ENCODE measurements at regions not wholly inside any gene's neighbourhood (a gene's known extent, or its start where the extent isn't known, plus 50 kb on each side); places are given as distances from the start of the nearest gene placed in this dataset.

DNA sequence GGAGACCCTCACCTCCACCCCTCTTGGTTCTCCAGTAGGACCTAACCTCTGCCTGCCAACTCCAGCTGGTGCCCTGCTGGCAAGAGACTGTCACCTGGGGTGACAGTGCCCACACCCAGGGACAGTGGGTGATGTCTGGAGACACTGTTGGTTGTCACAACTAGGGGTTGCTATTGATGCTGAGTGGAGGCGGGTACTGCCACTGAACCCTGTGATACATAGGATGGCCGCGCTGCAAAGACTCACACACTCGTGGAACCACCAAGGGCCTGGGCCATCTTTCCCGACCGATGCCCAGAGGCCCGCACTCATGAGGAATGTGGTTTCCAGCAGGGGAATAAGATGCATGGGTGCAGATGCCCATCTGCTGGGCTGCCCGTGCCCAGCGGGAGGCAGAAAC lies 143.2 kb downstream of the SHANK2 start:
- TF ChIP-seq EZH2 (IDR thresholded peaks at IDR 0.05; ENCODE audit: borderline replicate concordance, low read length), result no peak
- TF ChIP-seq, protein P1, sequence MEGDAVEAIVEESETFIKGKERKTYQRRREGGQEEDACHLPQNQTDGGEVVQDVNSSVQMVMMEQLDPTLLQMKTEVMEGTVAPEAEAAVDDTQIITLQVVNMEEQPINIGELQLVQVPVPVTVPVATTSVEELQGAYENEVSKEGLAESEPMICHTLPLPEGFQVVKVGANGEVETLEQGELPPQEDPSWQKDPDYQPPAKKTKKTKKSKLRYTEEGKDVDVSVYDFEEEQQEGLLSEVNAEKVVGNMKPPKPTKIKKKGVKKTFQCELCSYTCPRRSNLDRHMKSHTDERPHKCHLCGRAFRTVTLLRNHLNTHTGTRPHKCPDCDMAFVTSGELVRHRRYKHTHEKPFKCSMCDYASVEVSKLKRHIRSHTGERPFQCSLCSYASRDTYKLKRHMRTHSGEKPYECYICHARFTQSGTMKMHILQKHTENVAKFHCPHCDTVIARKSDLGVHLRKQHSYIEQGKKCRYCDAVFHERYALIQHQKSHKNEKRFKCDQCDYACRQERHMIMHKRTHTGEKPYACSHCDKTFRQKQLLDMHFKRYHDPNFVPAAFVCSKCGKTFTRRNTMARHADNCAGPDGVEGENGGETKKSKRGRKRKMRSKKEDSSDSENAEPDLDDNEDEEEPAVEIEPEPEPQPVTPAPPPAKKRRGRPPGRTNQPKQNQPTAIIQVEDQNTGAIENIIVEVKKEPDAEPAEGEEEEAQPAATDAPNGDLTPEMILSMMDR (conservative IDR thresholded peaks at IDR 0.05 in 1 of 2, IDR thresholded peaks at IDR 0.05 in 1 of 2; ENCODE audit: extremely low read depth in 1 of 2, insufficient read depth in 1 of 2, low read depth in 1 of 2, low read length in 2 of 2), result no peak
